ENCODE measurements at regions not wholly inside any gene's neighbourhood (a gene's known extent, or its start where the extent isn't known, plus 50 kb on each side); places are given as distances from the start of the nearest gene placed in this dataset.

DNA sequence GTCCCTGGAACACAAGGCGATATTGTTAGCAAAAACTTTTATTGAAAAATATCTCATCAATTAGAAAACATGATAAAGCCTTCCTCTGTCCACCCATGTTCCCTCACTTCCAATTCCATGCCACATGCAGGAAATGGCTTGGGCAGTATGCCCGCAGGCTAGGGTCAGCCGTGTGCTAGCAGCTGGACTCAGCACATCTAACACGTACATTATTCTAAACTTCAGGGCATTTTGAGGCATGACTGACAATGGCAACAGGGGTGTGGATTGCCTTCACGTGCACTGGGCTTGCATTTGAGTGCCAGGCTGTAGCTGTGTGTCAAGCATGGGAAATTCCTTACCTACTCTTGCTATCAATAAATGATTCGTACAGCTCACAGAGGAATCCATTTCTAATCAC is 642.1 kb downstream of the INHBA start:
- DNase-seq (ENCODE audit: low read depth in 2 of 2), result no peak
- no peak for TF ChIP-seq CTCF (IDR thresholded peaks at IDR 0.05; ENCODE audit: low read depth, low read length)

DNA sequence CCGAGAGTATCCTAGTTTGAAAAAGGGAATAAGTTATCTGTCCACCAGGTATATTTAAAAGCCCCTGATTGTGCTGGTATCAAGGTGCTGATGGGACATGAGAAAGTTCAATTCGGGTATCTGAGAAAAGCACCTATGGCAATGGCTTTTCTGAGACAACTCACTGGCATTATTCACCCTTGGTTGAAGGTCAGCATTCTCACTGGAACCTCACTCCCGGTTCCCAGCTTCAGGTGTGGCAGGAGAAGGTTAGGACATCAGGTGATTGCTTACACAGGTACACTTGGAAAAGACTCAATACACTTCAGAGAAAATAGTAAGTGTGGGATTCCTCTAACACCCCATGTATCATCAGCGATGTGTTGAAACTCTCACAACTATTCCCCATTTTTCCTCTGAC is 643.1 kb downstream of the INHBA start:
- no peak for TF ChIP-seq CTCF (IDR thresholded peaks at IDR 0.05; ENCODE audit: low read depth, low read length)
- no peak overlapping the region for H3K4me3 ChIP-seq (replicated peaks in 1 of 2; ENCODE audit: low read depth in 2 of 2, low read length in 2 of 2)
- no peak for DNase-seq (ENCODE audit: low read depth in 2 of 2)

More for the DNA sequence above, 642.1 kb downstream of the INHBA start:
- no peak overlapping the region for H3K4me3 ChIP-seq (replicated peaks in 1 of 2; ENCODE audit: low read depth in 2 of 2, low read length in 2 of 2)

DNA sequence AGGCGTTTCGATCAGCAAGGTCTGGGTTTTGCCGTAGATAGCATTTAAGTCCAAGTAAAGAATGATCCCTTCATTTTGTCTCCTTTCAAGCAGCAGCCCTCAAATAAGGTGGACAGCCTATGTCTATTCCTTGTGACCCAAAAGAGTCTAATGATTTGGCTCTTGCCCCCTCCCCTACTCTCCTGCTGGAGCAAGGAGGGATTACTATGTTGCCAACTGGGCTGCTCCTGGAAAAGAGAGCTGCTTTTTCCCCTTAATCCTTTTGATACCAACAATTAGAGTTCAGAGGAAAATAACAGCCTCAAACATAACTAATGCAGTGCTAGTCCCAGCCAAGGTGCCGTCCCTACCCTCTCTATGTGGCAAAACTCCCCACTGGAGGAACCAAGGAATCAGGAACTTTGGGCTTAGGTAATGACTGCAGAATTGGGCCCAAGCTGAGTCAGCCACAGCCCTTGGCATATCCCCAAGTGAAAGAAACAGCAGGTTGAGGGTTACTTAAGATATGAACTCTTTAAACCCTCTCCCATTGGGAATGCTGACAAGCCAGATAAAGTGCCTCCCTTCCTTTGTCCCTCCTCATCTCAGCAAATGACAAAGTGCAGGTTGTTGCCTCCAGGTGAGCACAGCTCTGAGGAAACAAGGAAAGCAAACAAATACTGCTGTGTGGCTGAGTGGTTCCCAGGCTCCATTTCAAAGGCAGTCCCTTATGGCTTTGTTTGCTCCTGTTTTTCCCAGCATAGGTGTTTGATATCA is 643.7 kb downstream of the INHBA start:
- no peak overlapping the region for H3K4me3 ChIP-seq (replicated peaks in 1 of 2; ENCODE audit: low read depth in 2 of 2, low read length in 2 of 2)
- TF ChIP-seq CTCF (IDR thresholded peaks at IDR 0.05; ENCODE audit: low read depth, low read length), result no peak
- peak in 1 of 2 donors; percentile 22 for DNase-seq (ENCODE audit: low read depth in 2 of 2)

- DNase-seq (ENCODE audit: low read depth in 2 of 2), result no peak
- TF ChIP-seq CTCF (IDR thresholded peaks at IDR 0.05; ENCODE audit: low read depth, low read length), result no peak
- no peak overlapping the region for H3K4me3 ChIP-seq (replicated peaks in 1 of 2; ENCODE audit: low read depth in 2 of 2, low read length in 2 of 2)
These were observed 647.8 kb downstream of the INHBA start for GRCh38 chr7:41054960-41055661.

DNA sequence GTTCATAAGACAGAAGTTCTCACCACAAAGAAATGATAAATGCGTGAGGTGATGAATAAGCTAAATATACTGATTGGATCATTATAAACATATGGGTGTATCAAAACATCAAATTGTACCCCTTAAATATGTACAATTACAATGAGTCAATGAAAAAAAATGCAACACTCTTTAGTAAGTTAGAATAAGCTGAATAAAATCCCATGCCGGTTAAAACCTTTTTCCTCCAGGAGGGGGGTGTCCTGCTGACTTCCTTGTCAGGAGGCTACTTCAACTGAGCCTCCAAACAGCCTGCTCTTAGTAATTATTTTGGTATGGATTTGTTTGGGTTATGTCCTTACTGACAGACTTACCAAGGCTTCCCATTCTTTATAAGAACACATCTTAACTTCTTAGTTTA is 649.1 kb downstream of the INHBA start:
- peak in 1 of 2 donors; percentile 49 for DNase-seq (ENCODE audit: low read depth in 2 of 2)
- no peak overlapping the region for H3K4me3 ChIP-seq (replicated peaks in 1 of 2; ENCODE audit: low read depth in 2 of 2, low read length in 2 of 2)
- TF ChIP-seq CTCF (IDR thresholded peaks at IDR 0.05; ENCODE audit: low read depth, low read length), result no peak

GRCh38 chr7:41052736-41053135 is 650.2 kb downstream of the INHBA start:
- no peak for TF ChIP-seq CTCF (IDR thresholded peaks at IDR 0.05; ENCODE audit: low read depth, low read length)

More at GRCh38 chr7:41052736-41053135, 650.2 kb downstream of the INHBA start:
- no peak for DNase-seq (ENCODE audit: low read depth in 2 of 2)
- H3K4me3 ChIP-seq (replicated peaks in 1 of 2; ENCODE audit: low read depth in 2 of 2, low read length in 2 of 2), result no peak overlapping the region

Data from cardiac fibroblast (primary cell).